ENCODE measurements at regions not wholly inside any gene's neighbourhood (a gene's known extent, or its start where the extent isn't known, plus 50 kb on each side); places are given as distances from the start of the nearest gene placed in this dataset.
A peak's percentile ranks its signal among the peaks of the same experiment; 100 is the strongest.

DNA sequence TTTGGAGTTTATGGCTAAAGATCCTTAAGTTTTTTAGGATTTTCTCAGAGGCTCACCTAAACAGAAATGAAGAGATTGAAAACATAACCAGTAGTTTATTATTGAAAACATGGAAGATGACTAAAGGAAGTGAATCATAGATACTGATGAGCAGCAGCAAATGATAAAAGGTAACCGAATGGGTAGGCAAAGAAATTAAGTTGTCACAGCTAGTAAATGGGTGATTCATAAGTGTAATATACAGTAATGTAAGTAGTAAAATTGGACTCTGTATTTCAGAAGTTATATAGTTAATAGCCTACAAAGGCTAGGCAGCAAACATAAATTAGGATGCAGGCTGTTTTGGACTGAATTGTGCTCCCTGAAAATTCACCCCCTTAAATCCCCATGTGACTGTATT lies 59.0 kb upstream of the ADGRA3 start:
- H3K4me1 ChIP-seq (ENCODE audit: insufficient read depth, low read length), result no peaks in the 10 kb centered on the region
- no peak for TF ChIP-seq EZH2phosphoT487 (IDR thresholded peaks at IDR 0.05; ENCODE audit: borderline replicate concordance, low read length)
- no peak for TF ChIP-seq EZH2 (IDR thresholded peaks at IDR 0.05; ENCODE audit: low read length, unreplicated experiment)
- TF ChIP-seq CTCF (conservative IDR thresholded peaks at IDR 0.05; ENCODE audit: low read depth, low read length), result no peak
- ChIA-PET POLR2A (ENCODE audit: unreplicated experiment) (no interaction called here), CTCF (no interaction called here)
- H3K79me2 ChIP-seq (ENCODE audit: low read length), result no peaks in the 10 kb centered on the region
- H3F3A ChIP-seq (ENCODE audit: low read length, unreplicated experiment), result no peaks in the 10 kb centered on the region
- H3K27me3 ChIP-seq (ENCODE audit: low read length), result no peaks in the 10 kb centered on the region
- no peaks in the 10 kb centered on the region for H3K36me3 ChIP-seq (ENCODE audit: low read depth, low read length)
- DNase-seq, result peak; percentile 31
- ATAC-seq, result peak; percentile 85
- no peak overlapping the region for H3K4me3 ChIP-seq (ENCODE audit: low read length)
- BruUV-seq (replicated peaks), result no TSS peak
- no peak overlapping the region for H2AFZ ChIP-seq (ENCODE audit: low read length)
- intact Hi-C loops (cut with micrococcal nuclease), result no loop called here
- no peaks in the 10 kb centered on the region for H3K9me2 ChIP-seq (replicated peaks; ENCODE audit: low read length)
- H3K9me3 ChIP-seq (ENCODE audit: low read length), result no peaks in the 10 kb centered on the region
- H3K4me2 ChIP-seq (ENCODE audit: low read length), result no peak overlapping the region
- no peaks in the 10 kb centered on the region for H4K20me1 ChIP-seq (ENCODE audit: low read length)
- H3K9ac ChIP-seq (ENCODE audit: low read length), result no peak overlapping the region
- H3K27ac ChIP-seq (ENCODE audit: low read length), result no peak overlapping the region

- no peak overlapping the region for H3K4me2 ChIP-seq (ENCODE audit: low read length)
- H2AFZ ChIP-seq (ENCODE audit: low read length), result no peak overlapping the region
- H3K9me3 ChIP-seq (ENCODE audit: low read length), result no peaks in the 10 kb centered on the region
- no peaks in the 10 kb centered on the region for H3K36me3 ChIP-seq (ENCODE audit: low read depth, low read length)
- no peak for TF ChIP-seq EZH2 (IDR thresholded peaks at IDR 0.05; ENCODE audit: low read length, unreplicated experiment)
- TF ChIP-seq EZH2phosphoT487 (IDR thresholded peaks at IDR 0.05; ENCODE audit: borderline replicate concordance, low read length), result no peak
- no peak for TF ChIP-seq CTCF (conservative IDR thresholded peaks at IDR 0.05; ENCODE audit: low read depth, low read length)
- no peaks in the 10 kb centered on the region for H3K9me2 ChIP-seq (replicated peaks; ENCODE audit: low read length)
- H3K4me3 ChIP-seq (ENCODE audit: low read length), result no peak overlapping the region
- no peaks in the 10 kb centered on the region for H3K27me3 ChIP-seq (ENCODE audit: low read length)
- CTCF ChIA-PET, result no interaction called here
- intact Hi-C loops (cut with micrococcal nuclease), result no loop called here
- no peak overlapping the region for H3K9ac ChIP-seq (ENCODE audit: low read length)
- no peaks in the 10 kb centered on the region for H3K4me1 ChIP-seq (ENCODE audit: insufficient read depth, low read length)
- no peak overlapping the region for H3K27ac ChIP-seq (ENCODE audit: low read length)
- H4K20me1 ChIP-seq (ENCODE audit: low read length), result no peaks in the 10 kb centered on the region
- no peaks in the 10 kb centered on the region for H3F3A ChIP-seq (ENCODE audit: low read length, unreplicated experiment)
- ATAC-seq (no peak), DNase-seq (no peak)
- no TSS peak for BruUV-seq (replicated peaks)
- POLR2A ChIA-PET (ENCODE audit: unreplicated experiment), result no interaction called here
- no peaks in the 10 kb centered on the region for H3K79me2 ChIP-seq (ENCODE audit: low read length)
Observed at GRCh38 chr4:22587253-22587652, 71.4 kb upstream of the ADGRA3 start.

GRCh38 chr4:22593933-22594332 lies 78.1 kb upstream of the ADGRA3 start:
- Histone ChIP-seq H4K20me1 (ENCODE audit: low read length) (no peaks in the 10 kb centered on the region), H3K4me1 (ENCODE audit: insufficient read depth, low read length) (no peaks in the 10 kb centered on the region), H3K27me3 (ENCODE audit: low read length) (no peaks in the 10 kb centered on the region), H3K4me2 (ENCODE audit: low read length) (no peak overlapping the region), H3F3A (ENCODE audit: low read length, unreplicated experiment) (no peaks in the 10 kb centered on the region), H2AFZ (ENCODE audit: low read length) (no peak overlapping the region), H3K9me3 (ENCODE audit: low read length) (no peaks in the 10 kb centered on the region), H3K36me3 (ENCODE audit: low read depth, low read length) (no peaks in the 10 kb centered on the region), H3K9ac (ENCODE audit: low read length) (no peak overlapping the region), H3K27ac (ENCODE audit: low read length) (no peak overlapping the region), H3K9me2 (replicated peaks; ENCODE audit: low read length) (no peaks in the 10 kb centered on the region), H3K79me2 (ENCODE audit: low read length) (no peaks in the 10 kb centered on the region), H3K4me3 (ENCODE audit: low read length) (no peak overlapping the region)
- no peak for ATAC-seq
- TF ChIP-seq CTCF (conservative IDR thresholded peaks at IDR 0.05; ENCODE audit: low read depth, low read length) (no peak), EZH2 (IDR thresholded peaks at IDR 0.05; ENCODE audit: low read length, unreplicated experiment) (no peak), EZH2phosphoT487 (IDR thresholded peaks at IDR 0.05; ENCODE audit: borderline replicate concordance, low read length) (no peak)
- no TSS peak for BruUV-seq (replicated peaks)
- ChIA-PET CTCF (no interaction called here), POLR2A (ENCODE audit: unreplicated experiment) (no interaction called here)
- intact Hi-C loops (cut with micrococcal nuclease), result no loop called here
- DNase-seq, result no peak

Data from PC-3 (cell line).